Lower leg skin (tissue), 3 donors: ENCODE measurements at regions not wholly inside any gene's neighbourhood (a gene's known extent, or its start where the extent isn't known, plus 50 kb on each side); places are given as distances from the start of the nearest gene placed in this dataset.

ENCODE experiments used
- CTCF ChIP-seq, 3 donors: fragments of 450-650 bp; IDR thresholded peaks; one replicate each; pipeline ENCODE4 v1.5.1; 2016; ENCODE audit warnings: antibody characterized with exemption in 3 of 3, mild to moderate bottlenecking in 3 of 3, moderate library complexity in 2 of 3
- POLR2A ChIP-seq, 2 donors: fragments of 450-650 bp; IDR thresholded peaks; one replicate each; pipeline ENCODE4 v1.6.1; 2016 to 2017; ENCODE audit warnings: antibody characterized with exemption in 2 of 2, mild to moderate bottlenecking in 1 of 2, moderate library complexity in 1 of 2

GRCh38 chr4:175456131-175456530, 355.9 kb downstream of the GPM6A start:
- TF ChIP-seq CTCF (IDR thresholded peaks at IDR 0.05) (no peak), POLR2A (IDR thresholded peaks at IDR 0.05) (no peak)
